ENCODE measurements at regions not wholly inside any gene's neighbourhood (a gene's known extent, or its start where the extent isn't known, plus 50 kb on each side); places are given as distances from the start of the nearest gene placed in this dataset.
A peak's percentile ranks its signal among the peaks of the same experiment; 100 is the strongest.

- no peaks in the 10 kb centered on the region for H3K9me3 ChIP-seq (ENCODE audit: control insufficient read depth, insufficient read depth, low read depth, low read length)
- no peaks in the 10 kb centered on the region for H3K36me3 ChIP-seq (ENCODE audit: control insufficient read depth, insufficient read depth, low read length)
- H2AFZ ChIP-seq (ENCODE audit: low read length): no peak overlapping the region
- no peak overlapping the region for H3K4me2 ChIP-seq (ENCODE audit: extremely low read depth, insufficient read depth, low read length)
- no peak overlapping the region for H3K4me3 ChIP-seq (replicated peaks in 1 of 4; ENCODE audit: control extremely low read depth in 1 of 4, insufficient read depth in 1 of 4, low read depth in 3 of 4, low read length in 4 of 4)
- no peaks in the 10 kb centered on the region for H4K20me1 ChIP-seq (ENCODE audit: control insufficient read depth, extremely low read depth, insufficient read depth, low read length)
- DNase-seq (ENCODE audit: low read depth in 2 of 2): no peak
- no peaks in the 10 kb centered on the region for H3K79me2 ChIP-seq (ENCODE audit: control insufficient read depth, insufficient read depth, low read length)
- no peak overlapping the region for H3K9ac ChIP-seq (ENCODE audit: insufficient read depth, low read length)
- no peaks in the 10 kb centered on the region for H3K4me1 ChIP-seq (ENCODE audit: control insufficient read depth, extremely low read depth, insufficient read depth, low read length)
- no peaks in the 10 kb centered on the region for H3K27me3 ChIP-seq (ENCODE audit: control insufficient read depth, insufficient read depth, low read length)
- TF ChIP-seq, protein P1, sequence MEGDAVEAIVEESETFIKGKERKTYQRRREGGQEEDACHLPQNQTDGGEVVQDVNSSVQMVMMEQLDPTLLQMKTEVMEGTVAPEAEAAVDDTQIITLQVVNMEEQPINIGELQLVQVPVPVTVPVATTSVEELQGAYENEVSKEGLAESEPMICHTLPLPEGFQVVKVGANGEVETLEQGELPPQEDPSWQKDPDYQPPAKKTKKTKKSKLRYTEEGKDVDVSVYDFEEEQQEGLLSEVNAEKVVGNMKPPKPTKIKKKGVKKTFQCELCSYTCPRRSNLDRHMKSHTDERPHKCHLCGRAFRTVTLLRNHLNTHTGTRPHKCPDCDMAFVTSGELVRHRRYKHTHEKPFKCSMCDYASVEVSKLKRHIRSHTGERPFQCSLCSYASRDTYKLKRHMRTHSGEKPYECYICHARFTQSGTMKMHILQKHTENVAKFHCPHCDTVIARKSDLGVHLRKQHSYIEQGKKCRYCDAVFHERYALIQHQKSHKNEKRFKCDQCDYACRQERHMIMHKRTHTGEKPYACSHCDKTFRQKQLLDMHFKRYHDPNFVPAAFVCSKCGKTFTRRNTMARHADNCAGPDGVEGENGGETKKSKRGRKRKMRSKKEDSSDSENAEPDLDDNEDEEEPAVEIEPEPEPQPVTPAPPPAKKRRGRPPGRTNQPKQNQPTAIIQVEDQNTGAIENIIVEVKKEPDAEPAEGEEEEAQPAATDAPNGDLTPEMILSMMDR (conservative IDR thresholded peaks at IDR 0.05 in 1 of 2, IDR thresholded peaks at IDR 0.05 in 1 of 2; ENCODE audit: low read depth in 1 of 2, low read length in 2 of 2): no peak
- TF ChIP-seq EZH2 (IDR thresholded peaks at IDR 0.05; ENCODE audit: low read length, missing control alignments): no peak
- no peak overlapping the region for H3K27ac ChIP-seq (ENCODE audit: insufficient read depth, low read length)
Measured at GRCh38 chr4:33062155-33062806, 2342.1 kb downstream of the PCDH7 start.

DNA sequence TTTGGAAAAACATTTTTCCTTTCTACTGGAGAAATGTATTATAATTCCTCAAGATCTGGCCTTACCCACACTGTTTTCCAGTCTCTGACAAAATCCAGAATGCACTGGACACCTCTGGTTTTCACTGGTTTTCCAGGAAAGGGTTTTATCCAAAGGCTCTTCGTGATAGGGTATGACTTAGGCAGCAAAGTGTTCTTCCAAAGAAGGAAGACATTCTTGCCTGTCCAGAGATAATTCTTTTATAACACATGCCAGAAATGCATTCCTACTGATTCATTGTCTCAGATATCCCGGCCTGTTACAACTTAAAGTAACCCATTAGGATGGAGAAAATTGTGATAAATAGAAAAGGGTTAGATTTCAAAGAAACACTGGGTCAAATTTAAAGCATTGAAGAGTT is 2343.1 kb downstream of the PCDH7 start:
- no peaks in the 10 kb centered on the region for H3K36me3 ChIP-seq (ENCODE audit: control insufficient read depth, insufficient read depth, low read length)
- H3K4me1 ChIP-seq (ENCODE audit: control insufficient read depth, extremely low read depth, insufficient read depth, low read length): no peaks in the 10 kb centered on the region
- peak; percentile 51 to 83 for DNase-seq (ENCODE audit: low read depth in 2 of 2)
- no peak overlapping the region for H3K4me3 ChIP-seq (replicated peaks in 1 of 4; ENCODE audit: control extremely low read depth in 1 of 4, insufficient read depth in 1 of 4, low read depth in 3 of 4, low read length in 4 of 4)
- no peak overlapping the region for H2AFZ ChIP-seq (ENCODE audit: low read length)
- H3K79me2 ChIP-seq (ENCODE audit: control insufficient read depth, insufficient read depth, low read length): no peaks in the 10 kb centered on the region
- H3K9ac ChIP-seq (ENCODE audit: insufficient read depth, low read length): no peak overlapping the region
- no peak overlapping the region for H3K27ac ChIP-seq (ENCODE audit: insufficient read depth, low read length)
- no peak overlapping the region for H3K4me2 ChIP-seq (ENCODE audit: extremely low read depth, insufficient read depth, low read length)
- TF ChIP-seq, protein P1 (conservative IDR thresholded peaks at IDR 0.05 in 1 of 2, IDR thresholded peaks at IDR 0.05 in 1 of 2; ENCODE audit: low read depth in 1 of 2, low read length in 2 of 2): no peak
- TF ChIP-seq EZH2 (IDR thresholded peaks at IDR 0.05; ENCODE audit: low read length, missing control alignments): no peak
- no peaks in the 10 kb centered on the region for H3K27me3 ChIP-seq (ENCODE audit: control insufficient read depth, insufficient read depth, low read length)
- H3K9me3 ChIP-seq (ENCODE audit: control insufficient read depth, insufficient read depth, low read depth, low read length): no peaks in the 10 kb centered on the region
- no peaks in the 10 kb centered on the region for H4K20me1 ChIP-seq (ENCODE audit: control insufficient read depth, extremely low read depth, insufficient read depth, low read length)

DNA sequence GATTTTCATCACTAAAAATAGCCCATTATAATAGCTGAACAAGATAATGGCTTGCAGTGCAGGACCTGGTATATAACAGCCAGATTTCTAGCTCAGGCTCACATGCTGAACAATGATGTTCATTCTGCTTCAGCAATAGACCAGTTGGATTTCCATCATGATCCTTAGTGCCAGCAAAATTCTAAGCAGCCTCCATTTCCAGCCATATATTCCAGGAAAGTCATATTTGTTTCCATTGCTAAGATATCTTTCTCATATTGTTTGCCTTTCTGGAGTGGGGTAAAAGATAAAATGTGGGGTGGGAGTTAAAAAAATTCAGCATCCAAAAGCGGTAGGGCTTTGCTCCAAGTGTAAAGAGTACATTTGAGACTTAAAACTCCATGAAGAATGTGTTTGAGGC is 2344.1 kb downstream of the PCDH7 start:
- TF ChIP-seq, protein P1 (conservative IDR thresholded peaks at IDR 0.05 in 1 of 2, IDR thresholded peaks at IDR 0.05 in 1 of 2; ENCODE audit: low read depth in 1 of 2, low read length in 2 of 2): no peak
- no peak for TF ChIP-seq EZH2 (IDR thresholded peaks at IDR 0.05; ENCODE audit: low read length, missing control alignments)
- Histone ChIP-seq H3K4me3 (replicated peaks in 1 of 4; ENCODE audit: control extremely low read depth in 1 of 4, insufficient read depth in 1 of 4, low read depth in 3 of 4, low read length in 4 of 4) (no peak overlapping the region), H3K36me3 (ENCODE audit: control insufficient read depth, insufficient read depth, low read length) (no peaks in the 10 kb centered on the region), H2AFZ (ENCODE audit: low read length) (no peak overlapping the region), H4K20me1 (ENCODE audit: control insufficient read depth, extremely low read depth, insufficient read depth, low read length) (no peaks in the 10 kb centered on the region), H3K9ac (ENCODE audit: insufficient read depth, low read length) (no peak overlapping the region), H3K4me1 (ENCODE audit: control insufficient read depth, extremely low read depth, insufficient read depth, low read length) (no peaks in the 10 kb centered on the region), H3K4me2 (ENCODE audit: extremely low read depth, insufficient read depth, low read length) (no peak overlapping the region), H3K27ac (ENCODE audit: insufficient read depth, low read length) (no peak overlapping the region), H3K9me3 (ENCODE audit: control insufficient read depth, insufficient read depth, low read depth, low read length) (no peaks in the 10 kb centered on the region), H3K27me3 (ENCODE audit: control insufficient read depth, insufficient read depth, low read length) (no peaks in the 10 kb centered on the region), H3K79me2 (ENCODE audit: control insufficient read depth, insufficient read depth, low read length) (no peaks in the 10 kb centered on the region)
- DNase-seq (ENCODE audit: low read depth in 2 of 2): no peak

Measured in fibroblast of lung (primary cell).